ENCODE measurements at regions not wholly inside any gene's neighbourhood (a gene's known extent, or its start where the extent isn't known, plus 50 kb on each side); places are given as distances from the start of the nearest gene placed in this dataset.

DNA sequence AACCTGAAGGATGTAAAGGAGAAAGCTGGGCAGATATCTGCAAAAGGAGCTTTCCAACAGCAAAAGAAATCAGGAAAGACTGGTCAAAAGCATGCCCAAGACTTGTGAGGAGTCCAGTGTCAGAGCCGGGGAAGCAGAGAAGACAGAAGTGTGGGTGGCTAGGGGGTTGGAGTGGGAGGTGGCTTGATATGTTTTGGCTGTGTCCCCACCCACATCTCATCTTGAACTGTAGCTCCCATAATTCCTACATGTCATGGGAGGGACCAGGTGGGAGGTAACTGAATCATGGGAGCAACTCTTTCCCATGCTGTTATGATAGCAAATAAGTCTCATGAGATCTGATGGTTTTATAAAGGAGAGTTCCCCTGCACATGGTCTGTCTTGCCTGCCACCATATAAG is 84.9 kb downstream of the INHBA start:
- H3K36me3 ChIP-seq = no peaks in the 10 kb centered on the region
- in situ Hi-C loops (cut with MboI; ENCODE audit: low pct_ligation_motif_present in 1 of 4, low pct_unique_long_range_greater_than_20kb in 1 of 4, low sequenced_read_pairs in 3 of 4) = no loop called here
- DNase-seq = no peak
- no peaks in the 10 kb centered on the region for H3K4me1 ChIP-seq
- H3K27ac ChIP-seq = no peak overlapping the region
- no peaks in the 10 kb centered on the region for H3K27me3 ChIP-seq
- H3K4me3 ChIP-seq = no peak overlapping the region
- intact Hi-C loops (cut with DNase I; ENCODE audit: low total_unique reads) = no loop called here
- H3K9me3 ChIP-seq = no peaks in the 10 kb centered on the region
- WGBS, 2 donors (ENCODE audit: low coverage in 1 of 2) = 93% methylated on average over 1 of the region's 1 CpG; no CpG with 5 or more reads in 1 of the 2 donors
- TF ChIP-seq EP300 (IDR thresholded peaks at IDR 0.05; ENCODE audit: low read depth) (no peak), POLR2AphosphoS5 (IDR thresholded peaks at IDR 0.05) (no peak), POLR2A (IDR thresholded peaks at IDR 0.05) (no peak)
- TF ChIP-seq, protein P1, sequence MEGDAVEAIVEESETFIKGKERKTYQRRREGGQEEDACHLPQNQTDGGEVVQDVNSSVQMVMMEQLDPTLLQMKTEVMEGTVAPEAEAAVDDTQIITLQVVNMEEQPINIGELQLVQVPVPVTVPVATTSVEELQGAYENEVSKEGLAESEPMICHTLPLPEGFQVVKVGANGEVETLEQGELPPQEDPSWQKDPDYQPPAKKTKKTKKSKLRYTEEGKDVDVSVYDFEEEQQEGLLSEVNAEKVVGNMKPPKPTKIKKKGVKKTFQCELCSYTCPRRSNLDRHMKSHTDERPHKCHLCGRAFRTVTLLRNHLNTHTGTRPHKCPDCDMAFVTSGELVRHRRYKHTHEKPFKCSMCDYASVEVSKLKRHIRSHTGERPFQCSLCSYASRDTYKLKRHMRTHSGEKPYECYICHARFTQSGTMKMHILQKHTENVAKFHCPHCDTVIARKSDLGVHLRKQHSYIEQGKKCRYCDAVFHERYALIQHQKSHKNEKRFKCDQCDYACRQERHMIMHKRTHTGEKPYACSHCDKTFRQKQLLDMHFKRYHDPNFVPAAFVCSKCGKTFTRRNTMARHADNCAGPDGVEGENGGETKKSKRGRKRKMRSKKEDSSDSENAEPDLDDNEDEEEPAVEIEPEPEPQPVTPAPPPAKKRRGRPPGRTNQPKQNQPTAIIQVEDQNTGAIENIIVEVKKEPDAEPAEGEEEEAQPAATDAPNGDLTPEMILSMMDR (IDR thresholded peaks at IDR 0.05) = no peak

DNA sequence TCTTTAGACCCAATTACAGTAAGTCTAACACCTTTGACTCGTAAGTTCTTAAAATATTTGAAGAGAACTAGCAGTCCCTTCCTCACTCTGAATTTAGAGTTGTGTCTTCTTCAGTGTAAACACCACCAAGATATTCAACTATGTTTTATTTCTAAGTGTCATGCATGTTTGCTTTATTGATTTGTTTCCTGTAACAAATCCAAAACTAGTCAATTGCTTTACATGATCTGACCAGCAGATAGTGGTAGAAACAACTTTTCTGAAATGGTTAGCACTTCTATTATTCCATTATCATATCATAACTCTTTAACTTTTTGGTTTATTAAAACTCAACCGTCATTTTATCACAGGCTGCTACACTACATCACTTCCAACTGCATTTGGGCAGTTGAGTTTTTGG is 90.1 kb downstream of the INHBA start:
- Histone ChIP-seq H3K4me3 (no peak overlapping the region), H3K9me3 (no peaks in the 10 kb centered on the region), H3K4me1 (no peaks in the 10 kb centered on the region), H3K27me3 (no peaks in the 10 kb centered on the region), H3K36me3 (no peaks in the 10 kb centered on the region), H3K27ac (no peak overlapping the region)
- intact Hi-C loops (cut with DNase I; ENCODE audit: low total_unique reads) (no loop called here), in situ Hi-C loops (cut with MboI; ENCODE audit: low pct_ligation_motif_present in 1 of 4, low pct_unique_long_range_greater_than_20kb in 1 of 4, low sequenced_read_pairs in 3 of 4) (no loop called here)
- TF ChIP-seq, protein P1 (IDR thresholded peaks at IDR 0.05) = no peak
- no peak for TF ChIP-seq POLR2AphosphoS5 (IDR thresholded peaks at IDR 0.05)
- TF ChIP-seq POLR2A (IDR thresholded peaks at IDR 0.05) = no peak
- no peak for TF ChIP-seq EP300 (IDR thresholded peaks at IDR 0.05; ENCODE audit: low read depth)
- no peak for DNase-seq
- 81 to 95% methylated on average over 2 of the region's 2 CpGs for WGBS, 2 donors (ENCODE audit: low coverage in 1 of 2)

DNA sequence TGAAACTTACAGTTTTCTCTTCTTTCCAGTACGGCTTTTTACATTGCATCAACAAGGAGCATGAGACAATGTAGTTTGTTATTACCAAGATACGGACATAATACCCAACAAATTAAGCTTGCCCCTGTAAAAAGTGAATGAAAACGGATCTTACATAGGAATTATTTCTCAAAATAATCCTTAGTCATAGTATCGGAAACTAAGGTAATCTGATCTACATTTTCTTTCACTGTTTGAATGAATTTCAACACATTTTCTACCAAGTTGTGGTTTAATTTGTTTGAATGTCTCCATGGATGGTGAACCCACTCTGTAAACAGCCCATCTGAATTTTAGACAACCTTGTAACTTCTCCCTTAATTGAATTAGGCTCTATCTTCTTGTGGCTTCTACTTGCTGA is 90.5 kb downstream of the INHBA start:
- no peak overlapping the region for H3K4me3 ChIP-seq
- TF ChIP-seq POLR2A (IDR thresholded peaks at IDR 0.05) (no peak), EP300 (IDR thresholded peaks at IDR 0.05; ENCODE audit: low read depth) (no peak), POLR2AphosphoS5 (IDR thresholded peaks at IDR 0.05) (no peak)
- TF ChIP-seq, protein P1 (IDR thresholded peaks at IDR 0.05) = no peak
- no peaks in the 10 kb centered on the region for H3K9me3 ChIP-seq
- in situ Hi-C loops (cut with MboI; ENCODE audit: low pct_ligation_motif_present in 1 of 4, low pct_unique_long_range_greater_than_20kb in 1 of 4, low sequenced_read_pairs in 3 of 4) = no loop called here
- H3K36me3 ChIP-seq = no peaks in the 10 kb centered on the region
- no peaks in the 10 kb centered on the region for H3K27me3 ChIP-seq
- intact Hi-C loops (cut with DNase I; ENCODE audit: low total_unique reads) = no loop called here
- H3K4me1 ChIP-seq = no peaks in the 10 kb centered on the region
- WGBS, 2 donors (ENCODE audit: low coverage in 1 of 2) = 82 to 88% methylated on average over 4 of the region's 4 CpGs
- DNase-seq = no peak
- no peak overlapping the region for H3K27ac ChIP-seq

DNA sequence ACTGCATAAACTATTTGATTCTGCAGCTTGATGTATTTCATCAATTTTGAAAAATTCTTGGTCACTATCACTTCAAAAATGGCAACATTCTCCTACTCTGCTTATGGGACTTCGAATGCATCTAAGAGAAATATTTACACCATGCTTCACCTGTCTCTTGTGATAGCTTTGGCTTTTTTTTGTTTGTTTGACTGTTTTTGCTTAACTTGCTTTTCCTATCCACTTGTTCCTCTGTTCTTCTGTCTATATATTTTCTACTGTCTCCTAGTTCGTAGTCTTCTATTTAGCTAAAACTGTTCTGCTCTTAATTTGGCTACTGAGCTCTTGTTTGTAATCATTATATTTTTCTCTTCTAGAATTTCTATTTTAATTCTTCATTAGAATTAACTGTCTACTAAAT is 94.4 kb downstream of the INHBA start:
- Histone ChIP-seq H3K36me3 (no peaks in the 10 kb centered on the region), H3K27me3 (no peaks in the 10 kb centered on the region), H3K4me1 (no peaks in the 10 kb centered on the region), H3K9me3 (no peaks in the 10 kb centered on the region), H3K4me3 (no peak overlapping the region), H3K27ac (no peak overlapping the region)
- no peak for DNase-seq
- in situ Hi-C loops (cut with MboI; ENCODE audit: low pct_ligation_motif_present in 1 of 4, low pct_unique_long_range_greater_than_20kb in 1 of 4, low sequenced_read_pairs in 3 of 4) (no loop called here), intact Hi-C loops (cut with DNase I; ENCODE audit: low total_unique reads) (no loop called here)
- TF ChIP-seq, protein P1 (IDR thresholded peaks at IDR 0.05) = no peak
- TF ChIP-seq POLR2AphosphoS5 (IDR thresholded peaks at IDR 0.05) (no peak), POLR2A (IDR thresholded peaks at IDR 0.05) (no peak), EP300 (IDR thresholded peaks at IDR 0.05; ENCODE audit: low read depth) (no peak)
- WGBS, 2 donors (ENCODE audit: low coverage in 1 of 2) = 72 to 73% methylated on average over 2 of the region's 2 CpGs
